ENCODE measurements at regions not wholly inside any gene's neighbourhood (a gene's known extent, or its start where the extent isn't known, plus 50 kb on each side); places are given as distances from the start of the nearest gene placed in this dataset.

- Histone ChIP-seq H3K79me2 (ENCODE audit: low read depth) (no peaks in the 10 kb centered on the region), H3K4me1 (replicated peaks; ENCODE audit: insufficient read depth) (no peaks in the 10 kb centered on the region), H3K27ac (no peak overlapping the region), H4K20me1 (ENCODE audit: insufficient read depth) (no peaks in the 10 kb centered on the region), H3F3A (ENCODE audit: insufficient read depth, low read depth) (no peaks in the 10 kb centered on the region), H2AFZ (no peak overlapping the region), H3K9me3 (ENCODE audit: insufficient read depth, low read depth) (no peaks in the 10 kb centered on the region; the same call in 1 of the 2 replicates), H3K27me3 (ENCODE audit: insufficient read depth, low read depth) (no peaks in the 10 kb centered on the region), H3K9me2 (ENCODE audit: insufficient read depth) (no peaks in the 10 kb centered on the region), H3K36me3 (ENCODE audit: low read depth) (no peaks in the 10 kb centered on the region), H3K4me3 (no peak overlapping the region), H3K4me2 (no peak overlapping the region)
- DNase-seq = no peak
- ChIA-PET CTCF (no interaction called here), POLR2A (ENCODE audit: unreplicated experiment) (interaction anchor here (0.6 kb wide), 1 partner anchor 33 kb away, joined by 5 read pairs; no protein-coding TSS in a partner anchor)
- no TSS peak for BruUV-seq (replicated peaks)
- intact Hi-C loops (cut with micrococcal nuclease; ENCODE audit: unreplicated experiment) = no loop called here
- TF ChIP-seq EZH2 (IDR thresholded peaks at IDR 0.05; ENCODE audit: low read depth) = no peak
- no peak for TF ChIP-seq CTCF (conservative IDR thresholded peaks at IDR 0.05)
Observed at GRCh38 chr5:96236831-96237230, 196.2 kb downstream of the PCSK1 start.

- Histone ChIP-seq H3K27ac (no peak overlapping the region), H3K4me1 (replicated peaks; ENCODE audit: insufficient read depth) (no peaks in the 10 kb centered on the region), H3K79me2 (ENCODE audit: low read depth) (no peaks in the 10 kb centered on the region), H3K4me3 (no peak overlapping the region), H3K27me3 (ENCODE audit: insufficient read depth, low read depth) (no peaks in the 10 kb centered on the region), H4K20me1 (ENCODE audit: insufficient read depth) (no peaks in the 10 kb centered on the region), H3K9me2 (ENCODE audit: insufficient read depth) (no peaks in the 10 kb centered on the region), H3K4me2 (no peak overlapping the region), H3K9me3 (ENCODE audit: insufficient read depth, low read depth) (no peaks in the 10 kb centered on the region; the same call in 1 of the 2 replicates), H3K36me3 (ENCODE audit: low read depth) (no peaks in the 10 kb centered on the region), H2AFZ (no peak overlapping the region), H3F3A (ENCODE audit: insufficient read depth, low read depth) (no peaks in the 10 kb centered on the region)
- DNase-seq = no peak
- TF ChIP-seq CTCF (conservative IDR thresholded peaks at IDR 0.05) (no peak), EZH2 (IDR thresholded peaks at IDR 0.05; ENCODE audit: low read depth) (no peak)
- intact Hi-C loops (cut with micrococcal nuclease; ENCODE audit: unreplicated experiment) = no loop called here
- no TSS peak for BruUV-seq (replicated peaks)
- CTCF ChIA-PET = no interaction called here
- POLR2A ChIA-PET (ENCODE audit: unreplicated experiment) = interaction anchor here (0.6 kb wide), 1 partner anchor 100 kb away, joined by 3 read pairs; no protein-coding TSS in a partner anchor
Observed at GRCh38 chr5:96236051-96236450, 197.0 kb downstream of the PCSK1 start.

- ChIA-PET POLR2A (ENCODE audit: unreplicated experiment) (interaction anchor here (0.6 kb wide), 1 partner anchor 101 kb away, joined by 3 read pairs; no protein-coding TSS in a partner anchor), CTCF (no interaction called here)
- H3K36me3 ChIP-seq (ENCODE audit: low read depth) = no peaks in the 10 kb centered on the region
- H2AFZ ChIP-seq = no peak overlapping the region
- intact Hi-C loops (cut with micrococcal nuclease; ENCODE audit: unreplicated experiment) = no loop called here
- H4K20me1 ChIP-seq (ENCODE audit: insufficient read depth) = no peaks in the 10 kb centered on the region
- H3F3A ChIP-seq (ENCODE audit: insufficient read depth, low read depth) = no peaks in the 10 kb centered on the region
- no peak overlapping the region for H3K27ac ChIP-seq
- no peak for DNase-seq
- no peak overlapping the region for H3K4me3 ChIP-seq
- H3K9me3 ChIP-seq (ENCODE audit: insufficient read depth, low read depth) = no peaks in the 10 kb centered on the region; the same call in 1 of the 2 replicates
- H3K27me3 ChIP-seq (ENCODE audit: insufficient read depth, low read depth) = no peaks in the 10 kb centered on the region
- BruUV-seq (replicated peaks) = no TSS peak
- H3K79me2 ChIP-seq (ENCODE audit: low read depth) = no peaks in the 10 kb centered on the region
- TF ChIP-seq EZH2 (IDR thresholded peaks at IDR 0.05; ENCODE audit: low read depth) = no peak
- no peak for TF ChIP-seq CTCF (conservative IDR thresholded peaks at IDR 0.05)
- peaks cover 4% of the 10 kb centered on the region; the same call in 1 of the 2 replicates for H3K9me2 ChIP-seq (ENCODE audit: insufficient read depth)
- no peaks in the 10 kb centered on the region for H3K4me1 ChIP-seq (replicated peaks; ENCODE audit: insufficient read depth)
- H3K4me2 ChIP-seq = no peak overlapping the region
Observed at GRCh38 chr5:96235008-96235910, 197.8 kb downstream of the PCSK1 start.
